GM19043 (cell line): ENCODE measurements at regions not wholly inside any gene's neighbourhood (a gene's known extent, or its start where the extent isn't known, plus 50 kb on each side); places are given as distances from the start of the nearest gene placed in this dataset.
"Not testable (repeated sequence)": the region's sequence is repeated elsewhere in the genome, so short reads cannot be mapped to it uniquely, and the experiment has no call there.

ENCODE experiments used
- ATAC-seq: cut with Tn5 transposase; IDR thresholded peaks from one replicate; pipeline ENCODE4 v1.9.1; 2021; ENCODE audit warnings: low read depth; ENCODE audit not compliant: unreplicated experiment

GRCh38 chr19:28585796-28586195 is 627.2 kb downstream of the UQCRFS1 start:
- no peak for ATAC-seq

- no peak for ATAC-seq
These were observed 629.2 kb downstream of the UQCRFS1 start for GRCh38 chr19:28583713-28584112.

- no peak for ATAC-seq
These were observed 629.7 kb downstream of the UQCRFS1 start for GRCh38 chr19:28583242-28583641.

- no peak for ATAC-seq
These were observed 630.2 kb downstream of the UQCRFS1 start for GRCh38 chr19:28582796-28583195.

- ATAC-seq, result no peak
These were observed 630.6 kb downstream of the UQCRFS1 start for GRCh38 chr19:28582344-28582743.

GRCh38 chr19:28581468-28581770 is 631.5 kb downstream of the UQCRFS1 start:
- ATAC-seq, result no peak

- no peak for ATAC-seq
These were observed 634.0 kb downstream of the UQCRFS1 start for GRCh38 chr19:28578786-28579505.

GRCh38 chr19:28578208-28578607 is 634.7 kb downstream of the UQCRFS1 start:
- ATAC-seq, result no peak

GRCh38 chr19:28577666-28578065 is 635.3 kb downstream of the UQCRFS1 start:
- no peak for ATAC-seq

GRCh38 chr19:28577233-28577632 is 635.7 kb downstream of the UQCRFS1 start:
- no peak for ATAC-seq

- no peak for ATAC-seq
These were observed 637.1 kb downstream of the UQCRFS1 start for GRCh38 chr19:28575816-28576215.

GRCh38 chr19:28575312-28575711 is 637.6 kb downstream of the UQCRFS1 start:
- ATAC-seq, result not testable (repeated sequence)

GRCh38 chr19:28574212-28574611 is 638.7 kb downstream of the UQCRFS1 start:
- ATAC-seq, result no peak

- ATAC-seq, result no peak
These were observed 643.5 kb downstream of the UQCRFS1 start for GRCh38 chr19:28569132-28570131.

- no peak for ATAC-seq
These were observed 645.1 kb downstream of the UQCRFS1 start for GRCh38 chr19:28567834-28568233.

GRCh38 chr19:28563964-28564921 is 648.7 kb downstream of the UQCRFS1 start:
- ATAC-seq, result no peak

GRCh38 chr19:28560786-28561185 is 652.2 kb downstream of the UQCRFS1 start:
- no peak for ATAC-seq

- ATAC-seq, result no peak
These were observed 654.2 kb downstream of the UQCRFS1 start for GRCh38 chr19:28558783-28559182.

- ATAC-seq, result no peak
These were observed 656.6 kb downstream of the UQCRFS1 start for GRCh38 chr19:28556371-28556770.

- no peak for ATAC-seq
These were observed 657.6 kb downstream of the UQCRFS1 start for GRCh38 chr19:28555317-28555716.
